GM19240 (cell line): ENCODE measurements at regions not wholly inside any gene's neighbourhood (a gene's known extent, or its start where the extent isn't known, plus 50 kb on each side); places are given as distances from the start of the nearest gene placed in this dataset.

ENCODE experiments used
- DNase-seq: peaks from one replicate; pipeline ENCODE4 v3.0.0; 2011; ENCODE audit warnings: low spot score; ENCODE audit not compliant: insufficient read length

GRCh38 chr17:65446043-65446442 is 115.4 kb downstream of the AXIN2 start:
- DNase-seq = no peak

GRCh38 chr17:65444049-65444448 is 117.4 kb downstream of the AXIN2 start:
- DNase-seq = no peak

GRCh38 chr17:65442691-65443090 is 118.8 kb downstream of the AXIN2 start:
- DNase-seq = no peak

- DNase-seq = no peak
Measured at GRCh38 chr17:65442250-65442649, 119.2 kb downstream of the AXIN2 start.

- DNase-seq = no peak
Measured at GRCh38 chr17:65441053-65441605, 120.3 kb downstream of the AXIN2 start.

- DNase-seq = no peak
Measured at GRCh38 chr17:65438708-65439294, 122.6 kb downstream of the AXIN2 start.

- DNase-seq = no peak
Measured at GRCh38 chr17:65438173-65438572, 123.3 kb downstream of the AXIN2 start.

GRCh38 chr17:65436871-65437270 is 124.6 kb downstream of the AXIN2 start:
- DNase-seq = no peak

- no peak for DNase-seq
Measured at GRCh38 chr17:65434878-65435277, 126.6 kb downstream of the AXIN2 start.

GRCh38 chr17:65434251-65434650 is 127.2 kb downstream of the AXIN2 start:
- DNase-seq = no peak

- no peak for DNase-seq
Measured at GRCh38 chr17:65433592-65433991, 127.9 kb downstream of the AXIN2 start.

- DNase-seq = no peak
Measured at GRCh38 chr17:65433157-65433556, 128.3 kb downstream of the AXIN2 start.

GRCh38 chr17:65431116-65431515 is 130.3 kb downstream of the AXIN2 start:
- no peak for DNase-seq

GRCh38 chr17:65430209-65430833 is 131.1 kb downstream of the AXIN2 start:
- no peak for DNase-seq

GRCh38 chr17:65423346-65424140 is 137.9 kb downstream of the AXIN2 start:
- DNase-seq = no peak

GRCh38 chr17:65418622-65419021 is 142.8 kb downstream of the AXIN2 start:
- no peak for DNase-seq

GRCh38 chr17:65417406-65418221 is 143.8 kb downstream of the AXIN2 start:
- no peak for DNase-seq

GRCh38 chr17:65415991-65416390 is 145.5 kb downstream of the AXIN2 start:
- no peak for DNase-seq

GRCh38 chr17:65413390-65413789 is 148.1 kb downstream of the AXIN2 start:
- DNase-seq = no peak

- no peak for DNase-seq
Measured at GRCh38 chr17:65409381-65409780, 152.1 kb downstream of the AXIN2 start.

- DNase-seq = no peak
Measured at GRCh38 chr17:65408050-65408449, 153.4 kb downstream of the AXIN2 start.
